GM12801 (cell line): ENCODE measurements at regions not wholly inside any gene's neighbourhood (a gene's known extent, or its start where the extent isn't known, plus 50 kb on each side); places are given as distances from the start of the nearest gene placed in this dataset.

Experiments
- TF ChIP-seq, protein P1 (sequence below): IDR thresholded peaks from one replicate; pipeline ENCODE4 v1.5.1; 2011; ENCODE audit warnings: control low read depth; ENCODE audit not compliant: insufficient read length; ENCODE audit errors: extremely low read depth

DNA sequence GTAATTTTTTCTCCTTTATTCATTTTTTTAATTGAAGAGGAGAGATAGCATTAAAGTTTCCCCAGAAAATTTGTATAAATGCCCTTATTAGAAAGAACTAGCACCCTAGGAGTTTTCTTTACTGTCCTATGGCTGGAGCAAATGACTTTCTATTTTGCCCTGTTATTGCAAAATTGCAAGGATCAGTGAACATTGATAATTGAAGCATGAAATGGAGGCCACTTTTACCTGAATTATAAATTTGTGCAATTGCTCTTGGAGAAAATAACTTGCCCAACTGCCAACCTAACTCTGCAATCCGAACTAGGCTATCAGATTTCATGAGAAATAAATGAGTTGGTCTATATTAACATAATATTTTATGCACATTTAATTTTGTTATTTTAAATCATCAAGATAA, 111.9 kb downstream of the MTRR start:
- TF ChIP-seq, protein P1, sequence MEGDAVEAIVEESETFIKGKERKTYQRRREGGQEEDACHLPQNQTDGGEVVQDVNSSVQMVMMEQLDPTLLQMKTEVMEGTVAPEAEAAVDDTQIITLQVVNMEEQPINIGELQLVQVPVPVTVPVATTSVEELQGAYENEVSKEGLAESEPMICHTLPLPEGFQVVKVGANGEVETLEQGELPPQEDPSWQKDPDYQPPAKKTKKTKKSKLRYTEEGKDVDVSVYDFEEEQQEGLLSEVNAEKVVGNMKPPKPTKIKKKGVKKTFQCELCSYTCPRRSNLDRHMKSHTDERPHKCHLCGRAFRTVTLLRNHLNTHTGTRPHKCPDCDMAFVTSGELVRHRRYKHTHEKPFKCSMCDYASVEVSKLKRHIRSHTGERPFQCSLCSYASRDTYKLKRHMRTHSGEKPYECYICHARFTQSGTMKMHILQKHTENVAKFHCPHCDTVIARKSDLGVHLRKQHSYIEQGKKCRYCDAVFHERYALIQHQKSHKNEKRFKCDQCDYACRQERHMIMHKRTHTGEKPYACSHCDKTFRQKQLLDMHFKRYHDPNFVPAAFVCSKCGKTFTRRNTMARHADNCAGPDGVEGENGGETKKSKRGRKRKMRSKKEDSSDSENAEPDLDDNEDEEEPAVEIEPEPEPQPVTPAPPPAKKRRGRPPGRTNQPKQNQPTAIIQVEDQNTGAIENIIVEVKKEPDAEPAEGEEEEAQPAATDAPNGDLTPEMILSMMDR: no peak

DNA sequence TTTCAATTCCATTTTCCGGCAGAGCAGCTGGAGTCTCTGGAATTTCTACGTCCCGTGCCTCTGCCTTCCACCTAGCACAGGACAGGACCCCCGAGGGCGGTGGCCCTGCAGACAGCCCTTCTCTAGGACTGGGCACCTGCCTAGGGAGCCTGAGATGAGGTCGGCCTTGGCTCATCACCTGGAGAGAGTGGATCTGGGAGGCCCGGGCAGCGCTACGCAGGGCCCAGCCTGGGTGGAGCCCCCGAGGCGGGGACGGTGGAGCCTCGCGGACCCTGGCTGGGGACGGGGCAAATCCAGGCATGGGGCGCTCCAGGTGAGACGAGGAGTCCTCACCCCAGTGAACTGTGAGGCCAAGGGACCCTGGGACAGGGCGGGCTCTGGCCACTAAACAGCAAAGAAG, 114.5 kb downstream of the MTRR start:
- TF ChIP-seq, protein P1: no peak

DNA sequence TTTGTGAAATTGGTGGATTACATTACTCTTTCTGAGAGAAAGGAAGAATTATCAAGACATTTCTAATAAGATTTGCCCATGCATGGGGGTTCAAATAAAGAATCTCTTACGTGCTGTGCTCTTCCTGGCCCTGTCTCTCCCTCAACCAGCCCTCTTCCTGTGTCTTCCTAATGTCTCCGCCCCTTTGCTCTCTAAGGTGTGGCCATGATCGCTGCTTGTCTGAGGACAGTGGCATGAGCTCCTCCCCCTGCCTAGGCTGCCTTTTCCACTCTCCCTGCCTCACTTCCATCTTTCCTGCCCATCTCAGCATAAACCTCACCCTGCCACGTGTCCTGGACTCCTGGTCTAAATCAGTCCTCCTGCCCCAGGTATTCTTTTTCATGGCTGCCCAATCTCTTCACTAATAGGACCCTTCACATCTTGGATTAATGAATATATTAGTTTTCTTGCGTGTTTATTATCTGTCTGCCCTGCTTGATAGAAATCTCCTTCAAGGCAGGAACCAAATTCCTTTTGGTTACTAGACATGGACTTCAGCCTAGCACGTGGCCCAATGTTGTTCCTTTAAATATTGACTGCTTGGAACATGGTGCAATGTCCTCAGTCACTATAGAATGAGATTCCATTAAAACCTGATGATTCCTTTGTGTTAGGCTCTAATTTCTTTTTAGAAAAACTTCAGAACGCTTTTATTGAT, 122.3 kb downstream of the MTRR start:
- TF ChIP-seq, protein P1: no peak

DNA sequence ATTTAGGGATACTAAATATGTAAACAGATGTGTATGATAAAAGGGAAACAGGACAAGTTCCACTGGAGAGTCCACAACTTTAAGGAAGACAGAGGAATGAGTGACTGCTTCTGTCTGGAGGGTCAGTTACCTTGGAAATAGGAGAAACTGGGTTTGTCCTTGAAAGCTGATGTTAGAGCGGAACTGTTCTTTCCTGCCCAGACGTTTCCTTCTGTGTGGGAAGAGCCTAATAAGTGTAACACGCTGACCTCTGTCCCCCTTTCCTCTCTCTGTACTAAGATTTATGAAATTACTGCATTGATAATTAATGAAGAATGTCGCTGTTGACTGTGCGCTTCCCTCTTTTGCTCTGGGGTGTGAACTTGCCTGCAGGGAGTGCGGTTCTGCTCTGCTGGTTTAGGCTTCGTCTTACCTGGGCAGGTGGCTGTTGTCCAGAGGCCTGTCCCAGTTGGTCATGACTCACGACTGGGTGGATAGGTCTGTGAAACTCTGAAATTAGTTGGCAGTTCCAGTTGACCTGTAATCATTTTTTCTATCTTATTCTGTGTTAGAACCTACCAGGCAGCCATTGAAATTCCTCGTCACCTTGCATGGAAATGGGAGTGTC, 126.8 kb downstream of the MTRR start:
- TF ChIP-seq, protein P1: no peak

DNA sequence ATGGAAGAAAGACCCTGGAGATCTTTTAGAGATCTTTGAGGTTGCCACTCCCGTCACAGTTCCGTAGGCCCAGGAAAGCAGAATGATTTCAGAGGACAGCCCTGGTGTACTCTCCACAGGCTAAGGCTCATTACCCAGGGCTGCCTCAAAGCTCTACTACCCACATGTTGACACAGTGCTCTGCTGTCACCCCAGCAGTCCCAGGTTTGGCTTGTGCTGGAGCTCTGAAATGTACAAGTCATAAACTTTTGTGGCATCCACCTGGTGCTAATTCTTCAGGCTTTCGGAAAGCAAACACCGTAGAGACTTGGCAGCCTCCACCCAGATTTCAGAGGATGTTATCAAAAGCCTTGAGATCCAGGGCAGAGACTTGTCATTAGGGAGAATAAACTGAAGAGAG, 136.5 kb downstream of the MTRR start:
- TF ChIP-seq, protein P1: no peak

DNA sequence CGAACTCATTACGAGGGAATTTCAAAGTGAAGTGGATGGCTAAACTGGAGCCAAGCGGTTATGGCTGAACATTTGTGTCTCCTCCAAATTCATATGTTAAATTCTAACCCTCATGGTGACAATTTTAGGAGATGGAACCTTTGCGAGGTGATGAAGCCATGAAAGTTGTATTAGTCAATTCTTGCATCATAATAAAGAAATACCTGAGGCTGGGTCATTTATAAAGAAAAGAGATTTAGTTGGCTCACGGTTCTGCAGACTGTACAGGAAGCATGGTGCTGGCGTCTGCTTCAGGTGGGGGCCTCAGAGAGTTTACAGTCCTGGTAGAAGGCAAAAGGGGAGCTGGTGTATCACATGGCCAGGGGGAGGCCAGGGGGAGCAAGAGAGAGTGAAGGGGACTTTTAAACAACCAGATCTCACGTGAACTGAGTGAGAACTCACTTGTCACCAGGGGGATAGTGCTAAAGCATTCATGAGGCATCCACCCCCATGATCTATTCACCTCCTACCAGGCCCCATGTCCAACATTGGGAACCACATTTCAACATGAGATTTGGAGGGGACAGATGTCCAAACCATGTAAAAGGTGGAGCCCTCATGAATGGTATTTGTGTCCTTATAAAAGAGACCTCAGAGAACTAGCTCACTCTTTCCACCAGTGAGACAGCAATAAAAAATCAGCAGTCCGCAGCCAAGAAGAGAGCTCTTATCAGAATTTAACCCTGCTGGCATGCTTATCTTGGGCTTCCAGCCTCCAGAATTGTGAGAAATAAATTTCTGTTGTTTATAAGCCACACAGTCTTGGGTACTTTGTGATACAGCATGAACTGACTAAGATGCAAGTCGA, 143.4 kb downstream of the MTRR start:
- TF ChIP-seq, protein P1: no peak

DNA sequence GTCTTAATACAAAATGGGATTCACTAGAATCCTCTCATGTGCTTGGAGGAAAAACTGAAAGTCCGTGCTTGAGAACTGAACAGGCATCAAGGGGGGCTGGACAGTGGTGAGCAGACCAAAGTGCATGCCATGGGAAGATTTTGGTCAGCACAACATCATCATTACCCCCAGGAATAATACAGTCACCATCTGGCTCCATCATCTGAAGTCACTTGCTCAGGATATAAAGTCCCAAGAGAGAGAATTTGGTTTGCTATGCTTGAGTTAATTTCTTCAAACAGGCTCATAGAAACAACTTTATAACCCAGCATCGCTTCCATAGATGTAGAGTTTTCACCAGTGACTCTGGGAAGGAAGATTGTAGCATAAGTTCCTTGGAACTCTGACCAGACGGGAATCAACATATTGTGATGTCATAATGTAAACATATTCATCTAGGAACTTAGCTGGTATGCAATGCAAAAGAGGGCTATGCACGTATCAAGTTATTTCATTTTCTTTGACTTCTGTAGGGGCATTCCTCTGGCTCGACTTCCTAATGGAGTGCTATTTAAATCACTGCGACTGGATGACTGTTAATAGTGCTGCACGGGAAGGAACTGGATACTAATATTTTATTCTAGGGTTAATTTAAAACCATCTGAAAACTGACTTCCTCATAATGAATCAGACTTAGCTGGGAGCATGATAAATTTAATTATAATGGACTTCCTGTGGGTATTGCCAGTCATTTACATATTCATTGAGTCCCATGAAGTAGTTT, 145.2 kb downstream of the MTRR start:
- TF ChIP-seq, protein P1: no peak
